Prostate gland (tissue), 2 donors: ENCODE measurements at regions not wholly inside any gene's neighbourhood (a gene's known extent, or its start where the extent isn't known, plus 50 kb on each side); places are given as distances from the start of the nearest gene placed in this dataset.

Experiments
- POLR2AphosphoS5 ChIP-seq: sonication (generic); formaldehyde crosslinking; IDR thresholded peaks from one replicate; pipeline ENCODE4 v1.6.1; 2017; ENCODE audit warnings: antibody characterized with exemption
- TF ChIP-seq, protein P1 (sequence below), 4 experiments: fragments of 200-600 bp in 2 of 4; fragments of 450-650 bp in 2 of 4; sonication (generic) in 2 of 4; IDR thresholded peaks; 1 replicate in 3 of 4; 2 replicates in 1 of 4; pipeline ENCODE4 v1.5.1; 2016 to 2019; ENCODE audit warnings: antibody characterized with exemption in 4 of 4, mild to moderate bottlenecking in 2 of 4, moderate library complexity in 2 of 4

DNA sequence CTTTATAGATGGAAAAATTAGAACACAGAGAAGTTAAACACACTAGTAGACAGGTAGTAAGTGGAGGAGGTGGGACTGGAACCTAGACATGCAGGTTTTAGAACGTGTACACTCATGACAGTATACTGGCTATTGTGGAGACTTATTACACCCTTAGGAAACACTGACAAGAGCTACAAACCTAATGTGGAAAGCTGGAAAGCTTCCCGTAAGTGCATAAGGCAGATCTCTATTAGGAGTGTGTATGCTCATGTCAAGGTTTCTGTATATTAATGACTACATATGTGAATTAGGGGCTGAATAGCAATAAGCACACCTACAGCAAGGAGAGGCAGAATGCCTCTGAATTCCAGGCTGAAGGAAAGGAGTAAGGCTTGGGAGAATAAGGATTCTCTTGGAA, 82.6 kb upstream of the SLC24A5 start:
- TF ChIP-seq POLR2AphosphoS5 = no peak
- TF ChIP-seq, protein P1, sequence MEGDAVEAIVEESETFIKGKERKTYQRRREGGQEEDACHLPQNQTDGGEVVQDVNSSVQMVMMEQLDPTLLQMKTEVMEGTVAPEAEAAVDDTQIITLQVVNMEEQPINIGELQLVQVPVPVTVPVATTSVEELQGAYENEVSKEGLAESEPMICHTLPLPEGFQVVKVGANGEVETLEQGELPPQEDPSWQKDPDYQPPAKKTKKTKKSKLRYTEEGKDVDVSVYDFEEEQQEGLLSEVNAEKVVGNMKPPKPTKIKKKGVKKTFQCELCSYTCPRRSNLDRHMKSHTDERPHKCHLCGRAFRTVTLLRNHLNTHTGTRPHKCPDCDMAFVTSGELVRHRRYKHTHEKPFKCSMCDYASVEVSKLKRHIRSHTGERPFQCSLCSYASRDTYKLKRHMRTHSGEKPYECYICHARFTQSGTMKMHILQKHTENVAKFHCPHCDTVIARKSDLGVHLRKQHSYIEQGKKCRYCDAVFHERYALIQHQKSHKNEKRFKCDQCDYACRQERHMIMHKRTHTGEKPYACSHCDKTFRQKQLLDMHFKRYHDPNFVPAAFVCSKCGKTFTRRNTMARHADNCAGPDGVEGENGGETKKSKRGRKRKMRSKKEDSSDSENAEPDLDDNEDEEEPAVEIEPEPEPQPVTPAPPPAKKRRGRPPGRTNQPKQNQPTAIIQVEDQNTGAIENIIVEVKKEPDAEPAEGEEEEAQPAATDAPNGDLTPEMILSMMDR (IDR thresholded peaks at IDR 0.05) = no peak
